SK-N-SH (cell line): ENCODE measurements at regions not wholly inside any gene's neighbourhood (a gene's known extent, or its start where the extent isn't known, plus 50 kb on each side); places are given as distances from the start of the nearest gene placed in this dataset.

ENCODE experiments used
- CTCF ChIA-PET: fragments of 300-600, 350-600 bp; formaldehyde crosslinking; extraction: SDS; loops from one replicate; lab custom pipeline; 2021; lab: Yijun Ruan, JAX
- POLR2A ChIA-PET: fragments of 350-600 bp; sonication (Branson Sonifier 250); formaldehyde crosslinking; extraction: SDS; loops from one replicate; lab custom pipeline; 2020; ENCODE audit warnings: antibody characterized with exemption, inconsistent platforms; lab: Yijun Ruan, JAX
- DNase-seq: peaks from one replicate; pipeline ENCODE4 v3.0.0; 2012
- H2AFZ ChIP-seq: fragments of 200-600 bp; sonication (generic); 2 replicates; pipeline ENCODE4 v1.8.1; 2016; ENCODE audit warnings: antibody characterized with exemption, mild to moderate bottlenecking, low read depth
- H3F3A ChIP-seq: fragments of 200-600 bp; sonication (generic); replicated peaks from 2 replicates; pipeline ENCODE3; 2016; ENCODE audit warnings: antibody characterized with exemption, mild to moderate bottlenecking; ENCODE audit not compliant: insufficient read depth
- H3K27ac ChIP-seq, 2 experiments: fragments of 200-500 bp in 1 of 2; fragments of 200-600 bp in 1 of 2; sonication (Bioruptor generic) in 1 of 2; sonication (generic), shearing (Covaris generic) in 1 of 2; 2 replicates each; pipeline versions ENCODE4 v1.5.1 to v1.6.1; 2014 to 2016; ENCODE audit warnings: low read depth in 2 of 2, inconsistent platforms in 1 of 2, low read length in 1 of 2, mild to moderate bottlenecking in 1 of 2, mixed read lengths in 1 of 2
- H3K27me3 ChIP-seq: fragments of 200-600 bp; sonication (generic), shearing (Covaris generic); 2 replicates; pipeline ENCODE4 v1.6.1; 2016; ENCODE audit warnings: mixed run types; ENCODE audit not compliant: insufficient read depth
- H3K36me3 ChIP-seq, 2 experiments: fragments of 200-500 bp in 1 of 2; fragments of 200-600 bp in 1 of 2; sonication (Bioruptor generic) in 1 of 2; sonication (generic) in 1 of 2; replicated peaks in 1 of 2; 2 replicates each; pipeline versions ENCODE3 to v1.5.1; 2014 to 2016; ENCODE audit warnings: low read length in 1 of 2, mild to moderate bottlenecking in 1 of 2; ENCODE audit not compliant: insufficient read depth in 2 of 2, control insufficient read depth in 1 of 2
- H3K4me1 ChIP-seq, 2 experiments: fragments of 200-500 bp in 1 of 2; fragments of 200-600 bp in 1 of 2; sonication (Bioruptor generic) in 1 of 2; sonication (generic), shearing (Covaris generic) in 1 of 2; 2 replicates each; pipeline versions ENCODE4 v1.5.1 to v1.6.1; 2014 to 2016; ENCODE audit warnings: low read depth in 1 of 2, low read length in 1 of 2, mixed run types in 1 of 2; ENCODE audit not compliant: insufficient read depth in 2 of 2, control insufficient read depth in 1 of 2
- H3K4me2 ChIP-seq: fragments of 200-600 bp; sonication (generic), shearing (Covaris generic); 2 replicates; pipeline ENCODE4 v1.6.1; 2017; ENCODE audit warnings: mixed run types
- H3K4me3 ChIP-seq, 2 experiments: fragments of 200-500 bp in 1 of 2; fragments of 200-600 bp in 1 of 2; sonication (Bioruptor generic) in 1 of 2; sonication (generic), shearing (Covaris generic) in 1 of 2; 2 replicates each; pipeline versions ENCODE4 v1.5.1 to v1.8.1; 2014 to 2016; ENCODE audit warnings: low read depth in 2 of 2, inconsistent platforms in 1 of 2, low read length in 1 of 2, mild to moderate bottlenecking in 1 of 2, mixed read lengths in 1 of 2, moderate library complexity in 1 of 2
- H3K79me2 ChIP-seq: fragments of 200-600 bp; sonication (generic); 2 replicates; pipeline ENCODE4 v1.8.1; 2017; ENCODE audit warnings: mild to moderate bottlenecking; ENCODE audit not compliant: insufficient read depth
- H3K9ac ChIP-seq: fragments of 200-600 bp; sonication (generic); 2 replicates; pipeline ENCODE4 v1.6.1; 2017; ENCODE audit warnings: mixed run types
- H3K9me2 ChIP-seq: fragments of 200-600 bp; sonication (generic); 2 replicates; pipeline ENCODE4 v1.6.1; 2017; ENCODE audit warnings: mixed run types
- H3K9me3 ChIP-seq: fragments of 200-600 bp; sonication (generic); 2 replicates; pipeline ENCODE4 v1.6.1; 2017; ENCODE audit warnings: mixed run types, mild to moderate bottlenecking, moderate library complexity
- H4K20me1 ChIP-seq: fragments of 200-600 bp; sonication (generic); 2 replicates; pipeline ENCODE4 v1.6.1; 2017; ENCODE audit warnings: mild to moderate bottlenecking, mixed run types; ENCODE audit not compliant: insufficient read depth
- CHD2 ChIP-seq: fragments of 150-350 bp; IDR thresholded peaks from 2 replicates; pipeline ENCODE4 v1.6.1; 2018; ENCODE audit warnings: low read length; ENCODE audit not compliant: partially characterized antibody
- CTCF ChIP-seq: fragments of 200-600 bp; sonication (generic); IDR thresholded peaks from 2 replicates; pipeline ENCODE4 v1.6.1; 2017; ENCODE audit warnings: antibody characterized with exemption, mild to moderate bottlenecking, moderate library complexity
- EZH2phosphoT487 ChIP-seq: fragments of 200-600 bp; sonication (generic); IDR thresholded peaks from 2 replicates; pipeline ENCODE4 v1.6.1; 2017; ENCODE audit warnings: low read depth, mixed run types, mild to moderate bottlenecking, antibody characterized with exemption, moderate library complexity, borderline replicate concordance
- FOSL2 ChIP-seq: IDR thresholded peaks from 2 replicates; pipeline ENCODE4 v1.4.0; 2012; ENCODE audit warnings: low read depth, mild to moderate bottlenecking, moderate library complexity, borderline replicate concordance
- FOXJ3 ChIP-seq: sonication (generic); formaldehyde crosslinking; IDR thresholded peaks from 2 replicates; pipeline ENCODE4 v1.5.1; 2020; ENCODE audit warnings: mild to moderate bottlenecking, missing genetic modification reagents
- FOXM1 ChIP-seq: IDR thresholded peaks from 2 replicates; pipeline ENCODE4 v1.4.0; 2012; ENCODE audit warnings: low read depth, mild to moderate bottlenecking
- GABPA ChIP-seq: IDR thresholded peaks from 2 replicates; pipeline ENCODE4 v1.4.0; 2012; ENCODE audit warnings: low read depth, mild to moderate bottlenecking
- GATA2 ChIP-seq: sonication (generic); formaldehyde crosslinking; IDR thresholded peaks from 2 replicates; pipeline ENCODE4 v1.5.0; 2020; ENCODE audit warnings: mild to moderate bottlenecking, missing genetic modification reagents
- IRF3 ChIP-seq: fragments of 150-350 bp; IDR thresholded peaks from 2 replicates; pipeline ENCODE4 v1.6.1; 2016; ENCODE audit warnings: mild to moderate bottlenecking, low read depth, low read length
- NFIC ChIP-seq: IDR thresholded peaks from 2 replicates; pipeline ENCODE4 v1.4.0; 2012; ENCODE audit warnings: borderline replicate concordance
- NRF1 ChIP-seq: IDR thresholded peaks from 2 replicates; pipeline ENCODE4 v1.6.1; 2012; ENCODE audit warnings: low read depth, mild to moderate bottlenecking, low read length
- RAD21 ChIP-seq: IDR thresholded peaks from 2 replicates; pipeline ENCODE4 v1.6.1; 2012; ENCODE audit warnings: mild to moderate bottlenecking, low read length
- SMC3 ChIP-seq: IDR thresholded peaks from 2 replicates; pipeline ENCODE4 v1.6.1; 2012; ENCODE audit warnings: low read depth, low read length, improper control_type of control experiment
- TAF1 ChIP-seq: IDR thresholded peaks from 2 replicates; pipeline ENCODE4 v1.6.1; 2012; ENCODE audit warnings: low read depth, mild to moderate bottlenecking, low read length, moderate library complexity, borderline replicate concordance
- TCF12 ChIP-seq: IDR thresholded peaks from 2 replicates; pipeline ENCODE4 v1.4.0; 2012
- TEAD4 ChIP-seq: IDR thresholded peaks from 2 replicates; pipeline ENCODE4 v1.4.0; 2012; ENCODE audit warnings: mild to moderate bottlenecking, borderline replicate concordance; ENCODE audit not compliant: insufficient read depth
- USF1 ChIP-seq: IDR thresholded peaks from 2 replicates; pipeline ENCODE4 v1.4.0; 2012; ENCODE audit warnings: low read depth, borderline replicate concordance
- USF2 ChIP-seq: fragments of 150-350 bp; IDR thresholded peaks from 2 replicates; pipeline ENCODE4 v1.6.1; 2017; ENCODE audit warnings: antibody characterized with exemption, low read length, low read depth, borderline replicate concordance
- ZBTB33 ChIP-seq: IDR thresholded peaks from 2 replicates; pipeline ENCODE4 v1.4.0; 2012; ENCODE audit warnings: low read depth, borderline replicate concordance

- Histone ChIP-seq H3F3A (no peaks in the 10 kb centered on the region), H3K4me2 (no peak overlapping the region), H3K4me1 (no peaks in the 10 kb centered on the region; a peak in 1 of 4 replicates), H3K9me3 (no peaks in the 10 kb centered on the region), H3K9me2 (no peaks in the 10 kb centered on the region), H3K36me3 (no peaks in the 10 kb centered on the region), H3K27ac (no peak overlapping the region), H4K20me1 (no peaks in the 10 kb centered on the region), H3K79me2 (no peaks in the 10 kb centered on the region), H3K9ac (no peak overlapping the region), H3K27me3 (no peaks in the 10 kb centered on the region), H2AFZ (no peak overlapping the region), H3K4me3 (no peak overlapping the region)
- ChIA-PET POLR2A (no interaction called here), CTCF (interaction anchor here (3.3 kb wide), 1 partner anchor 8 kb away, joined by 11 read pairs; no protein-coding TSS in a partner anchor)
- DNase-seq = no peak
- TF ChIP-seq FOXM1 (no peak), CHD2 (no peak), GABPA (no peak), CTCF (no peak), TEAD4 (no peak), SMC3 (no peak), TCF12 (no peak), USF1 (no peak), NFIC (no peak), EZH2phosphoT487 (no peak), GATA2 (CRISPR knock-in tag) (no peak), ZBTB33 (no peak), FOXJ3 (CRISPR knock-in tag) (no peak), NRF1 (no peak), FOSL2 (no peak), RAD21 (no peak), IRF3 (no peak), USF2 (no peak), TAF1 (no peak)
Observed at GRCh38 chr3:167920747-167921146, 175.0 kb downstream of the GOLIM4 start.
